ENCODE measurements at regions not wholly inside any gene's neighbourhood (a gene's known extent, or its start where the extent isn't known, plus 50 kb on each side); places are given as distances from the start of the nearest gene placed in this dataset.

DNA sequence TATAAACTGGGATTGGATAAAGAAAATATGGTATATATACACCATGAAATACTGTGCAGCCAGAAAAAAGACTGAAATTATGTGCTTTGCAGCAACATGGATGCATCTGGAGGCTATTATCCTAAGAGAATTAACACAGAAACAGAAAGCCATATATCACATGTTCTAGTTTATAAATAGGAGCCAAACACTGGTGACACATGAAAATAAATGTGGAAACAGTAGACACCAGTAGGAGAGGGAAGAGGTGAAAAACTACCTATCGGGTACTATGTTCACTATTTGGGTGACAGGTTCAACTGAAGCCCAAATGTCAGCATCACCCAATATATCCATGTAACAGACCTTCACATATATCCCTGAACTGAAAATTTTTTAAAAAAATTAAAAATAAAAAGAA lies 725.1 kb downstream of the C4orf33 start:
- TF ChIP-seq, protein P1, sequence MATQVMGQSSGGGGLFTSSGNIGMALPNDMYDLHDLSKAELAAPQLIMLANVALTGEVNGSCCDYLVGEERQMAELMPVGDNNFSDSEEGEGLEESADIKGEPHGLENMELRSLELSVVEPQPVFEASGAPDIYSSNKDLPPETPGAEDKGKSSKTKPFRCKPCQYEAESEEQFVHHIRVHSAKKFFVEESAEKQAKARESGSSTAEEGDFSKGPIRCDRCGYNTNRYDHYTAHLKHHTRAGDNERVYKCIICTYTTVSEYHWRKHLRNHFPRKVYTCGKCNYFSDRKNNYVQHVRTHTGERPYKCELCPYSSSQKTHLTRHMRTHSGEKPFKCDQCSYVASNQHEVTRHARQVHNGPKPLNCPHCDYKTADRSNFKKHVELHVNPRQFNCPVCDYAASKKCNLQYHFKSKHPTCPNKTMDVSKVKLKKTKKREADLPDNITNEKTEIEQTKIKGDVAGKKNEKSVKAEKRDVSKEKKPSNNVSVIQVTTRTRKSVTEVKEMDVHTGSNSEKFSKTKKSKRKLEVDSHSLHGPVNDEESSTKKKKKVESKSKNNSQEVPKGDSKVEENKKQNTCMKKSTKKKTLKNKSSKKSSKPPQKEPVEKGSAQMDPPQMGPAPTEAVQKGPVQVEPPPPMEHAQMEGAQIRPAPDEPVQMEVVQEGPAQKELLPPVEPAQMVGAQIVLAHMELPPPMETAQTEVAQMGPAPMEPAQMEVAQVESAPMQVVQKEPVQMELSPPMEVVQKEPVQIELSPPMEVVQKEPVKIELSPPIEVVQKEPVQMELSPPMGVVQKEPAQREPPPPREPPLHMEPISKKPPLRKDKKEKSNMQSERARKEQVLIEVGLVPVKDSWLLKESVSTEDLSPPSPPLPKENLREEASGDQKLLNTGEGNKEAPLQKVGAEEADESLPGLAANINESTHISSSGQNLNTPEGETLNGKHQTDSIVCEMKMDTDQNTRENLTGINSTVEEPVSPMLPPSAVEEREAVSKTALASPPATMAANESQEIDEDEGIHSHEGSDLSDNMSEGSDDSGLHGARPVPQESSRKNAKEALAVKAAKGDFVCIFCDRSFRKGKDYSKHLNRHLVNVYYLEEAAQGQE (IDR thresholded peaks at IDR 0.05) = no peak
- TF ChIP-seq, protein P2, sequence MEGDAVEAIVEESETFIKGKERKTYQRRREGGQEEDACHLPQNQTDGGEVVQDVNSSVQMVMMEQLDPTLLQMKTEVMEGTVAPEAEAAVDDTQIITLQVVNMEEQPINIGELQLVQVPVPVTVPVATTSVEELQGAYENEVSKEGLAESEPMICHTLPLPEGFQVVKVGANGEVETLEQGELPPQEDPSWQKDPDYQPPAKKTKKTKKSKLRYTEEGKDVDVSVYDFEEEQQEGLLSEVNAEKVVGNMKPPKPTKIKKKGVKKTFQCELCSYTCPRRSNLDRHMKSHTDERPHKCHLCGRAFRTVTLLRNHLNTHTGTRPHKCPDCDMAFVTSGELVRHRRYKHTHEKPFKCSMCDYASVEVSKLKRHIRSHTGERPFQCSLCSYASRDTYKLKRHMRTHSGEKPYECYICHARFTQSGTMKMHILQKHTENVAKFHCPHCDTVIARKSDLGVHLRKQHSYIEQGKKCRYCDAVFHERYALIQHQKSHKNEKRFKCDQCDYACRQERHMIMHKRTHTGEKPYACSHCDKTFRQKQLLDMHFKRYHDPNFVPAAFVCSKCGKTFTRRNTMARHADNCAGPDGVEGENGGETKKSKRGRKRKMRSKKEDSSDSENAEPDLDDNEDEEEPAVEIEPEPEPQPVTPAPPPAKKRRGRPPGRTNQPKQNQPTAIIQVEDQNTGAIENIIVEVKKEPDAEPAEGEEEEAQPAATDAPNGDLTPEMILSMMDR (IDR thresholded peaks at IDR 0.05; ENCODE audit: low read depth, low read length, missing input control) = no peak
- no peak for TF ChIP-seq TAF1 (conservative IDR thresholded peaks at IDR 0.05)
- TF ChIP-seq RAD21 (IDR thresholded peaks at IDR 0.05) = no peak
- no peak for TF ChIP-seq EGR1 (IDR thresholded peaks at IDR 0.05; ENCODE audit: low read depth in 2 of 2)
